ENCODE measurements at regions not wholly inside any gene's neighbourhood (a gene's known extent, or its start where the extent isn't known, plus 50 kb on each side); places are given as distances from the start of the nearest gene placed in this dataset.
"Not testable (repeated sequence)": the region's sequence is repeated elsewhere in the genome, so short reads cannot be mapped to it uniquely, and the experiment has no call there.

DNA sequence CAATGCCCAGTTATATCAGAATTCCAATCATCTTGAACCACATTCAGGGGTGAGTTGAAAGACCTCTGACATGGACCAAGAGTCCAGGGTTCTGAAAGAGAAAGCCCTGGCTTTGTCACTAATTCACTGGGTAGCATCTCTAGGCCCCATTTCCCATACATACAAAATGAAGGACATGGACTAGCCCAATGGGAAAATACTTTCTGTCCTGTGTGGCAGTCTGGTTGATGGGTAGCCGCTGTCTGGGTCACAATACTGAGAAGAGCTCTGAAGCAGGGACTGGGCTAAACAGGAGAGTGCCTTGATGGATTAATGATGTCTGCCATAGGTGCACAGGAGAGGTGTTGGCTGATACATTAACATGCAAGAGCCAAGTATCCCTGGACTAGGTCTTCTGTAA lies 214.3 kb downstream of the RAB11FIP4 start:
- TF ChIP-seq Cebpa-rat (IDR thresholded peaks at IDR 0.05): no peak

DNA sequence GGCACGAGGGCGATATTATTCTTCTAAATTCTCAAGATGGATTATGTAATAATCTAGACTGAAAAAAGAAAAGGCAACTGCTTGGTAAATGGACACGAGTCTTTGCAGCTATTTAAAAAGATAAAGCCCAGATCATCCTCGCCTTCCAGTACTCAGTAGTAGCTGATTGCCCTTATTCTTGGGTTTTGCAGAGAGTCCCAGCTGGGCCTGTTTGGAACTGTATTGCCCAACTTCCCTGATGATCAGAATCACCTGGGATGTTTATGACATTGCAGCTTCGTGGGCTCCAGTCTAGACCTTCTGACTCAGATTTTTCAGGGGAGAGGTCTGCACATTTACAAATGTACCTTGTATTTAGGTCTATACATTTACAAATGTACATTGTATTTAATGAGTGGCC lies 213.5 kb downstream of the RAB11FIP4 start:
- Histone ChIP-seq H3K4me1 (peaks cover 0 to 8% (median 0%) of the 10 kb centered on the region in 10 experiments; a peak in 5 of 20 replicates), H3K36me3 (no peaks in the 10 kb centered on the region), H3K27me3 (no peaks in the 10 kb centered on the region), H3K9ac (no peak overlapping the region), H3K4me2 (no peak overlapping the region), H3K4me3 (no peak overlapping the region), H4K20me1 (no peaks in the 10 kb centered on the region), H3K9me3 (replicated peaks in 1 of 11) (no peaks in the 10 kb centered on the region), H3K27ac (no peak overlapping the region)
- TF ChIP-seq Cebpa-rat (IDR thresholded peaks at IDR 0.05): no peak

More for the DNA sequence above, 214.3 kb downstream of the RAB11FIP4 start:
- Histone ChIP-seq H3K9me3 (replicated peaks in 1 of 11) (no peaks in the 10 kb centered on the region), H3K4me1 (peaks cover 0 to 5% (median 0%) of the 10 kb centered on the region in 10 experiments; a peak in 4 of 20 replicates), H3K27ac (no peak overlapping the region), H3K27me3 (no peaks in the 10 kb centered on the region), H3K4me2 (no peak overlapping the region), H3K36me3 (no peaks in the 10 kb centered on the region), H3K4me3 (no peak overlapping the region), H4K20me1 (no peaks in the 10 kb centered on the region), H3K9ac (no peak overlapping the region)

DNA sequence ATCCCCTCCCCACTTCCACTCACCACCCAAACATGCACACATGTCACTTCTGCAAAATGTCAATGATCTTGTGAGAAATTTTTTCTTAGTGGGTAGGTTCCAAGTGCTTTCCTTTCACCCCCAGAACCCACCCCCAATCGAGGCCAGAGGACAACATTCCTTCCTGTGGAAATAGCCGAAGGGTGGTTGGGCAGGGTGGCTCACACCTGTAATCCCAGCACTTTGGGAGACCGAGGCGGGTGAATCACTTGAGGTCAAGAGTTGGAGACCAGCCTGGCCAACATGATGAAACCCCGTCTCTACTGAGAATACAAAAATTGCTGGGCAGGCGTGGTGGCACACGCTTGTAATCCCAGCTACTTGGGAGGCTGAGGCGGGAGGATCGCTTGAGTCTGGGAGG lies 208.7 kb downstream of the RAB11FIP4 start:
- H3K27ac ChIP-seq: not testable (repeated sequence)

DNA sequence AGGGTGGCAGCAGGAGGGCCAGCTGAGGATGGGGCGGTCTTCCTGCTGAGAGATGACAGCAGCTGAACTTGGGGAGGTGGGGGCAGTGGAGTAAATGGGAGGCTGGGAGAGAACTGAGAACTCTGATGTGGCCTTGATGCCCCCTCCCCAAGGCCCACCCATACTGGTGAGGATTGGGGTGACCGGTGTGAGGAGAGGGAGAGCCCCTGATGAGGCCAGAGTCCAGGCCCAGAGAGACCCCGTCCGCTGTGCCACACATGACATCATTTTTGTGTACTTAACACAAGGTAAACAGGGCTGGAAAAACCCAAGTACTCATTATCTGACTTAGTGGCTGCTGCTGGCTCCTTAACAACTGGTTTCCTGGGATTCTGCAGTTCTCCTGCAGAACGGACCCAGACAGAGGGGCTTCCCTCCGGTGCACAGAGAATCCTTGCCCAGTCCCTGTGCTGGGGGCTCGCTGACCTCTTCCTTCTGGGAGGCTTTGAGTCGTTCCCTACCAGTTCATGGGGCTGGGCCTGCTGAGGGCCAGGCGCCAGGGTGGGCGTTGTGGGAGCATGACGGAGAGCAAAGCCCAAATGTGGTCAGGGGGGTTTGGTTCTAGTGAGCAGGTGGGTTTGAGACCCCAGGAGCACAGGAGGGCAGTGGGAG lies 207.6 kb downstream of the RAB11FIP4 start:
- no peaks in the 10 kb centered on the region for H3K9me3 ChIP-seq (replicated peaks in 1 of 11)
- peaks cover 54 to 63% (median 57%) of the 10 kb centered on the region in 10 experiments for H3K4me1 ChIP-seq
- no peak for TF ChIP-seq Cebpa-rat (IDR thresholded peaks at IDR 0.05)
- H3K36me3 ChIP-seq: no peaks in the 10 kb centered on the region; a peak in 1 of 22 replicates
- H3K27ac ChIP-seq: peak overlapping the region in 6 of 11 experiments; percentile 25 to 93 (median 90); a peak in 7 of 22 replicates
- H3K9ac ChIP-seq: peak overlapping the region in 7 of 11 experiments; percentile 2 to 44 (median 34); a peak in 9 of 22 replicates
- H3K4me2 ChIP-seq: peak overlapping the region; percentile 76 to 95 (median 90)
- no peaks in the 10 kb centered on the region for H3K27me3 ChIP-seq
- no peak overlapping the region for H3K4me3 ChIP-seq
- no peaks in the 10 kb centered on the region for H4K20me1 ChIP-seq

More for the DNA sequence above, 208.7 kb downstream of the RAB11FIP4 start:
- not testable (repeated sequence) for H3K4me3 ChIP-seq; H4K20me1 ChIP-seq; H3K9ac ChIP-seq; H3K27me3 ChIP-seq; H3K4me2 ChIP-seq; H3K9me3 ChIP-seq (replicated peaks in 1 of 11); H3K36me3 ChIP-seq
- peaks cover 43 to 52% (median 47%) of the 10 kb centered on the region in 10 experiments for H3K4me1 ChIP-seq

DNA sequence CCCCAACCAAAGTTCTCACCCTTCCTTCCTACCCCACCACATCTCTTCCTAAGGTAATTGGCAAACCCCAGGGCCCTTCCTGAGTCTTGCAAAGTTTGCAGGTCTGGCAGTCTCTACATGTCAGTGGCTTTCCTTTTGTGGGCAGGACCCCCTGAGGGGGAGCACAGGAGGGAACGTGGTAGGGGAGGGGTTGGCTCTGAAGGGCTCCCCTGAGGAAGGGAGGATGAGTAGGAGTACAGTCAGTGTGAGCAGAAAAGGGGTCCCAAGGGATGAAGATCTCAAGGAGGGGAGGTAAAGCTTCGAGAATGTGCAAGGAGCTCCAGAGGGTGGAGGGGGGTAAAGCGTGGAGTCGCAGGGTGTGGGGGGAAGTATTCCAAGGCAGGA lies 206.9 kb downstream of the RAB11FIP4 start:
- Histone ChIP-seq H3K4me3 (no peak overlapping the region; a peak in 1 of 20 replicates), H3K27ac (peak overlapping the region in 7 of 11 experiments; percentile 88 to 93 (median 90); a peak in 12 of 22 replicates), H3K9me3 (replicated peaks in 1 of 11) (no peaks in the 10 kb centered on the region), H4K20me1 (no peaks in the 10 kb centered on the region), H3K27me3 (no peaks in the 10 kb centered on the region), H3K4me2 (peak overlapping the region; percentile 76 to 95 (median 90)), H3K36me3 (no peaks in the 10 kb centered on the region; a peak in 1 of 22 replicates), H3K4me1 (peaks cover 54 to 70% (median 62%) of the 10 kb centered on the region in 10 experiments), H3K9ac (peak overlapping the region in 7 of 11 experiments; percentile 2 to 44 (median 34); a peak in 8 of 22 replicates)
- TF ChIP-seq Cebpa-rat (IDR thresholded peaks at IDR 0.05): no peak

DNA sequence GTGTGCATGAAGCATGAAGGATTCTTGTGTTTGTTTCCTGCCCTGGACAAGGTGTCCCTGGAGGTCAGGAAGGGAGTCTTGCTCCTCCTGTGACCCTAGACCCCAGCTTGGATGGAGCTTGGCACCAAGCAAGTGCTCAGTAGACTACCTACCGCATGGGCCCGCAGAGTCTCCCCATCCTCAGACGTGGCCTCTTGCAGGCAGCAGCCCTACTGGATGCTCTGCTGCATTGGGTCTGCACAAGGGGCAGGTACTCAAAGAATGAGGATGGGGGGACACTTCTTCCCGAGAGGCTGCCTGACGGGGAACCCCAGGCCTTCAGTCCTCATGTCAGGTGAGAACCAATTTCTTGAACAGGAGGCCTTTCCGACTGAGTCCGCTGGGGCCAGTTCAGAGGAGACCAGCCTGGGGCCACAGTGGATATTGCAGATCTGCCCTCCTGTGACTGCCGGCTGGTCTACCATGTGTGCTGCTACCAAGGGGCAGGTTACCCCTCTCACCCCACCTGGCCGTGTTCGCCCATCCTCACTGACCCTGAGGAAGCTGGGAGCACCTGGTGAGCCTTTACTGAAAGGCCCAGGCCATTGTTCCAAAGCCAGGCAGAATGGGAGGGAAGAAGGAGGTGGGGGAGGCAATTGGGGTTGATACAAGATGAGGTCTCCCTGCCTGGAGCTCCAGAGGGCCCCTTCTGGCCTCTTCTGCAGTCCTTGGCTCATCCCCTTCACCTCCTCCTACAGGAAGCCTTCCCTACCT lies 206.3 kb downstream of the RAB11FIP4 start:
- no peaks in the 10 kb centered on the region; a peak in 1 of 22 replicates for H3K36me3 ChIP-seq
- H3K9ac ChIP-seq: peak overlapping the region in 7 of 11 experiments; percentile 3 to 74 (median 34); a peak in 4 of 22 replicates
- H3K27me3 ChIP-seq: no peaks in the 10 kb centered on the region
- H3K4me2 ChIP-seq: peak overlapping the region; percentile 76 to 95 (median 90)
- H3K4me1 ChIP-seq: peaks cover 54 to 71% (median 62%) of the 10 kb centered on the region in 10 experiments
- no peak for TF ChIP-seq Cebpa-rat (IDR thresholded peaks at IDR 0.05)
- H3K9me3 ChIP-seq (replicated peaks in 1 of 11): no peaks in the 10 kb centered on the region
- H4K20me1 ChIP-seq: no peaks in the 10 kb centered on the region
- peak overlapping the region in 1 of 10 experiments; percentile 30; a peak in 1 of 20 replicates for H3K4me3 ChIP-seq
- H3K27ac ChIP-seq: peak overlapping the region in 10 of 11 experiments; percentile 82 to 93 (median 89); a peak in 18 of 22 replicates

DNA sequence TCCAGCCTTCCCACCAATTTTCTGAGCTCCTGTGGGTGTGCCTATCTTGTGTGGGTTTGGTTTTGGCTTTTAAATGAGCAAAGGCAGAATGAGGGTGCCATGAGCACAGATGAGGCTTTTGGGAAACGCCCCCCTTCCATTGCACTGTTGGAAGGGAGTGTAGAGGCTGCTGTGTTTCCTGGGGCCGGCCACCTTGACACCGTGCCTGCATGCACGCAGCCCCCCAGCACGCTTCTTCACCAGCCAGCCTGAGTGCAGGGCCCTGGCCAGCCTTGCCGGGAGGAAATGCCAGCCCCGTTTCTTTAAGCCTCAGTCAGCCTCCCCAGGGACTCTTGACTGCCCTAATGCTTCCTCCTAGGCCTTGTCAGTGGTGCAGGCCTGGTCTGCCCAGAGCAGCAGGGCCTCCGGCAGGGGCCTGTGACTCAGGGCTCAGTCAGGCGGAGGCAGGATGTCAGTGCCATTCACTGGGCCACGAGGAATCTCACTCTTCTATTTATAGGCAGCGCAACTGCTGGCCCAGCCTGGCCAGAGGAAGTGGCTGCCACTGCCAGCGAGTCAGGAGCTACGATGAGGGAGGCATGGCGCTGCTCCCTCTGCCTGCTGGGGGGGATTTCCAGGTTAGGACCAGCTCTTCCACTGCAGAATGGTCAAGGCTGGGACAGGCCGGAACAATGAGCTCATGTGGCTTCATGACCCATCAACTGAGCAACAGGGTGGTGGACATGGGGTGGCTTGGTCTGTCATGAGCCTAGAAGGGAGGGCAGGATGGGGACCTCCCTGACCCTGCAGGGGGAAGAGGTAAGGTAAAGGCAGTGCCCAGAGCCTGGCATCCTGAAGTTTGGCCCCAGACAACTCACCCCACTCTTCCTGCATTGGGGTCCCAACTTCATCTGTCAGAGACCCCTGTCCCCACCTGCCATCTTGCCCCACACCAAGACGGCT lies 205.2 kb downstream of the RAB11FIP4 start:
- Histone ChIP-seq H3K9me3 (replicated peaks in 1 of 11) (no peaks in the 10 kb centered on the region), H3K4me1 (peaks cover 54 to 71% (median 62%) of the 10 kb centered on the region in 10 experiments), H3K27me3 (no peaks in the 10 kb centered on the region), H3K4me3 (peak overlapping the region in 4 of 10 experiments; percentile 7 to 30 (median 21); a peak in 3 of 20 replicates), H3K9ac (peak overlapping the region; percentile 61 to 78 (median 69)), H4K20me1 (no peaks in the 10 kb centered on the region), H3K4me2 (peak overlapping the region; percentile 76 to 95 (median 90)), H3K27ac (peak overlapping the region; percentile 78 to 93 (median 89)), H3K36me3 (peaks cover 0 to 1% (median 0%) of the 10 kb centered on the region in 11 experiments; a peak in 1 of 22 replicates)
- TF ChIP-seq Cebpa-rat (IDR thresholded peaks at IDR 0.05): no peak

DNA sequence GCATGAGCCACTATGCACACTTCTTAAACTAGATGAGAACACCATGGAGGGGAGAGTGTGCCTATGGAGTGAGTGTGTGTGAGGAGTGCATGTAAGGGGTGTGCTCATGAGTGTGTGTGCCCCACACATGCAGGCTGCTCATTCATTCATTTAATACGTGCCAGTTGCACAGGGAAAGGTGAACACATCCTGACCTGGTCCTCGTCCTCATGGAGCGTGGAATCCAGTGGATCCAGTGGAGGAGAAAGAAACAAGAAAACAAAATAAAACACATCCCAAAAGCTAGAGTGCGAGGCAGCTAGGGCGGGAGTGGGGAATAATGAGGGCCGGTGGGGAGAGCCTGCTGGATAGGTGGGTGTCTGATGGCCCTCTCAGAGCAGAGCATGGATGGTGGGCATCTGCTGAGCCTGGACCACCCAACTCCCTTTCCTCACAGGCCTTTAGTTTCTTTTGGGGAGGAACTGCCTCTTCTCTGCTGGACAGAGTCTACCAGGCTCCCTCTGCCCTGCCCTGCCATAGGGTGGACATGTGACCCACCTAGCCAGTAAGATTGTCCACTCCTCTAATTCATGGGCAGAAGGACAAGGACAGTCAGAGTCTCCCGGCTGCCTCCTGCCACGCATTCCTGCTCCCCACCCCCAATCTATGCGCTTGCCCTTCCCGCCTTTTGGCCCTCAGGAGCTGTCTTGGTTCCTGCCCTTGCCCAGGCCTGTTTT lies 204.3 kb downstream of the RAB11FIP4 start:
- Histone ChIP-seq H3K4me2 (peak overlapping the region; percentile 76 to 95 (median 90)), H3K36me3 (peaks cover 0 to 10% (median 0%) of the 10 kb centered on the region in 11 experiments; a peak in 1 of 22 replicates), H3K4me3 (peak overlapping the region in 2 of 10 experiments; percentile 25 to 30; a peak in 2 of 20 replicates), H3K9ac (peak overlapping the region; percentile 38 to 78 (median 69)), H3K27ac (peak overlapping the region; percentile 78 to 93 (median 89)), H4K20me1 (no peaks in the 10 kb centered on the region), H3K4me1 (peaks cover 54 to 67% (median 62%) of the 10 kb centered on the region in 10 experiments), H3K9me3 (replicated peaks in 1 of 11) (no peaks in the 10 kb centered on the region), H3K27me3 (no peaks in the 10 kb centered on the region)
- no peak for TF ChIP-seq Cebpa-rat (IDR thresholded peaks at IDR 0.05)

Measured in BLaER1 treated with 17β-estradiol and CSF1 and Interleukin-3, amounts not matched to agents 10 nM and 100 nM (cell line).